ENCODE measurements at regions not wholly inside any gene's neighbourhood (a gene's known extent, or its start where the extent isn't known, plus 50 kb on each side); places are given as distances from the start of the nearest gene placed in this dataset.

DNA sequence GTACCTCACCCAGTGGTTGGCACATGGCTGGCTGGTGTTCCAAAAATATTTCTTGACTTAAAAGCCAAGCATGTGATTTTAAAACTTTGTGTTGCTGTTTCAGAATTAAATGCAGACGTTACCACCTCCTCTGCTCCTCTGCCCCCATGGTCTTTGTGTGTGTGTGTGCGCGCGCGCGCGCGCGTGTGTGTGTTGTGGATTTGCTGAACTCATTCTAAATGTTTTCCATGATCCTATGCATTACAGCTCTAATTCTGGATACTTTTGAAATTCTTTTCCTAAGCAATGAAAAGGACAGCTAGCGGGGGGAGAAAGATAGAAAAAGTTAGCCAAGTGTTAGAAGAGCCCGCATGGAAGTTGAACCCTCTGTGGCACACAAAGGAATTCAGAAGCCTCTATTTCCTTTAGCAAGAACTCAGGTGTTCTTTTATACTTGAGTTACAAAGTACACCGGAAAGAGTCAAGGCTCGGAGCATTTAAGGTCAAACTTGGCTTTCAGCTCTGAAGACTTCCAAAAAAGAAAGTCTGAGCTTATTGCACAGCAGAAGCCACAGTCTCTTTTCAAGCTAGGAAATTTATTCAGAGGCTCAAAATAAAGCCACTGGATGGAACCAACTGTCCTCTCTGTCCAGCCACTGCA is 350.5 kb upstream of the TBL1XR1 start:
- H3K4me2 ChIP-seq (ENCODE audit: insufficient read depth in 1 of 2, low read depth in 2 of 2, low read length in 2 of 2), result no peak overlapping the region
- no peak overlapping the region for H2AFZ ChIP-seq (ENCODE audit: low read length)
- no peak overlapping the region for H4K8ac ChIP-seq (ENCODE audit: extremely low read depth, insufficient read depth, low read length)
- H2BK120ac ChIP-seq (replicated peaks; ENCODE audit: low read depth, low read length), result no peak overlapping the region
- H3K9ac ChIP-seq (replicated peaks in 1 of 4; ENCODE audit: extremely low read depth in 1 of 4, low read depth in 3 of 4, low read length in 3 of 4), result no peak overlapping the region
- no peak overlapping the region for H2BK20ac ChIP-seq (ENCODE audit: low read length)
- no peaks in the 10 kb centered on the region for H3K9me3 ChIP-seq (ENCODE audit: insufficient read depth in 2 of 2, low read depth in 1 of 2, low read length in 1 of 2)
- no peak overlapping the region for H3K4me3 ChIP-seq (ENCODE audit: extremely low read depth in 1 of 4, insufficient read depth in 2 of 4, low read depth in 3 of 4, low read length in 4 of 4)
- no peaks in the 10 kb centered on the region for H3K27me3 ChIP-seq (replicated peaks in 1 of 4; ENCODE audit: control insufficient read depth in 3 of 4, extremely low read depth in 1 of 4, insufficient read depth in 3 of 4, low read length in 3 of 4)
- H4K91ac ChIP-seq (replicated peaks; ENCODE audit: insufficient read length, low read length), result no peak overlapping the region
- no peak overlapping the region for H2AK5ac ChIP-seq (ENCODE audit: low read depth, low read length)
- H3K18ac ChIP-seq (ENCODE audit: extremely low read depth, low read length), result no peak overlapping the region
- H2BK12ac ChIP-seq (ENCODE audit: low read depth, low read length), result no peak overlapping the region
- H3K56ac ChIP-seq (replicated peaks; ENCODE audit: insufficient read length, low read depth, low read length), result no peak overlapping the region
- H3K23ac ChIP-seq (ENCODE audit: insufficient read length), result no peak overlapping the region
- TF ChIP-seq, protein P1, sequence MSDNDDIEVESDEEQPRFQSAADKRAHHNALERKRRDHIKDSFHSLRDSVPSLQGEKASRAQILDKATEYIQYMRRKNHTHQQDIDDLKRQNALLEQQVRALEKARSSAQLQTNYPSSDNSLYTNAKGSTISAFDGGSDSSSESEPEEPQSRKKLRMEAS (IDR thresholded peaks at IDR 0.05), result no peak
- no peak for TF ChIP-seq PHF8 (conservative IDR thresholded peaks at IDR 0.05; ENCODE audit: low read depth, low read length)
- no peak overlapping the region for H3K27ac ChIP-seq (ENCODE audit: low read depth, low read length)
- FAIRE-seq (no peak), DNase-seq (ENCODE audit: low read depth in 1 of 2, low spot score in 2 of 2) (no peak)
- no peaks in the 10 kb centered on the region for H3K79me2 ChIP-seq (ENCODE audit: control insufficient read depth in 1 of 2, insufficient read depth in 2 of 2, low read length in 2 of 2)
- H4K5ac ChIP-seq (ENCODE audit: insufficient read length, low read depth, low read length), result no peak overlapping the region
- H3K23me2 ChIP-seq (ENCODE audit: low read depth, low read length), result no peaks in the 10 kb centered on the region
- H3K36me3 ChIP-seq (ENCODE audit: control insufficient read depth in 2 of 4, insufficient read depth in 4 of 4, low read length in 3 of 4), result no peaks in the 10 kb centered on the region
- H2BK15ac ChIP-seq (ENCODE audit: low read length), result no peak overlapping the region
- POLR2A ChIA-PET (ENCODE audit: partially characterized antibody), result no interaction called here
- no peaks in the 10 kb centered on the region for H4K20me1 ChIP-seq (replicated peaks in 1 of 2; ENCODE audit: control insufficient read depth in 1 of 2, insufficient read depth in 2 of 2, low read length in 2 of 2)
- CTCF ChIA-PET (ENCODE audit: partially characterized antibody), result interaction anchor here (0.6 kb wide), 1 partner anchor 542 kb away, joined by 3 read pairs; no protein-coding TSS in a partner anchor
- H3K4me1 ChIP-seq (replicated peaks in 1 of 4; ENCODE audit: control insufficient read depth in 3 of 4, insufficient read depth in 4 of 4, low read length in 3 of 4), result no peaks in the 10 kb centered on the region
- no peak overlapping the region for H2BK5ac ChIP-seq (ENCODE audit: low read depth, low read length)
- 84% methylated on average over 13 of the region's 13 CpGs; no CpG with 5 or more reads in 1 of the 2 experiments for WGBS, 2 experiments (ENCODE audit: extremely low coverage in 1 of 2, insufficient coverage in 1 of 2, insufficient read length in 1 of 2, insufficient replicate concordance in 2 of 2, low coverage in 1 of 2, low lambda C conversion rate in 2 of 2, missing lambda C conversion rate in 1 of 2)
- H3K79me1 ChIP-seq (ENCODE audit: low read depth, low read length), result no peaks in the 10 kb centered on the region
- no peak overlapping the region for H3K14ac ChIP-seq (ENCODE audit: insufficient read length)
- H3K4ac ChIP-seq (replicated peaks; ENCODE audit: insufficient read length, low read depth, low read length), result no peak overlapping the region
